ENCODE measurements at regions not wholly inside any gene's neighbourhood (a gene's known extent, or its start where the extent isn't known, plus 50 kb on each side); places are given as distances from the start of the nearest gene placed in this dataset.
"Not testable (repeated sequence)": the region's sequence is repeated elsewhere in the genome, so short reads cannot be mapped to it uniquely, and the experiment has no call there.

DNA sequence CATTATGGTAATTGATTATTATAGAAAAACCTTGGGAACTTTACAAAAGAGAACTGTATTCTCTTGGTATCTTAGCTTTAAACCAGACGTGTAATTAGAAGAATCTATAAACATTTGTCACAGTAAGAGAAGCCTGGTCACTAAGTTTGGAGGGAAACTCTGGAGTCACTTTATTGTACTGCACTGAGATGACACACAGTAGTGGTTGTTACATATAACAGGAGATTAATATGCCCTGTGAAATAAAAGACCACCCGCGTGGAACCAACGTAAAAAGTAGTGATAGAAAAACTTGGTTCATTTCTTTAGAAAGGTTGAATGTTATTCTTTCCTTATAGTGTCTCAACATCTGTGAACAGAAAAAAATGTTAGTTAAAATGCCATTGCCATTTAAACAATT lies 416.1 kb downstream of the MDFIC start:
- Histone ChIP-seq H3K9me3 (ENCODE audit: low read length) (no peaks in the 10 kb centered on the region), H3K36me3 (ENCODE audit: insufficient read depth, low read length) (no peaks in the 10 kb centered on the region), H3K9ac (ENCODE audit: low read length) (no peak overlapping the region), H3K27me3 (ENCODE audit: control insufficient read depth in 1 of 2, insufficient read depth in 2 of 2, low read length in 2 of 2) (no peaks in the 10 kb centered on the region), H3K4me1 (ENCODE audit: insufficient read depth, low read length) (no peaks in the 10 kb centered on the region), H3K4me3 (ENCODE audit: low read depth in 1 of 2, low read length in 2 of 2) (no peak overlapping the region), H3K27ac (ENCODE audit: low read depth, low read length) (no peak overlapping the region)

GRCh38 chr7:115332691-115333090 lies 410.8 kb downstream of the MDFIC start:
- Histone ChIP-seq H3K4me1 (ENCODE audit: insufficient read depth, low read length) (no peaks in the 10 kb centered on the region), H3K4me3 (ENCODE audit: low read depth in 1 of 2, low read length in 2 of 2) (no peak overlapping the region), H3K9ac (ENCODE audit: low read length) (no peak overlapping the region), H3K27ac (ENCODE audit: low read depth, low read length) (no peak overlapping the region), H3K9me3 (ENCODE audit: low read length) (no peaks in the 10 kb centered on the region), H3K36me3 (ENCODE audit: insufficient read depth, low read length) (no peaks in the 10 kb centered on the region), H3K27me3 (ENCODE audit: control insufficient read depth in 1 of 2, insufficient read depth in 2 of 2, low read length in 2 of 2) (no peaks in the 10 kb centered on the region)

DNA sequence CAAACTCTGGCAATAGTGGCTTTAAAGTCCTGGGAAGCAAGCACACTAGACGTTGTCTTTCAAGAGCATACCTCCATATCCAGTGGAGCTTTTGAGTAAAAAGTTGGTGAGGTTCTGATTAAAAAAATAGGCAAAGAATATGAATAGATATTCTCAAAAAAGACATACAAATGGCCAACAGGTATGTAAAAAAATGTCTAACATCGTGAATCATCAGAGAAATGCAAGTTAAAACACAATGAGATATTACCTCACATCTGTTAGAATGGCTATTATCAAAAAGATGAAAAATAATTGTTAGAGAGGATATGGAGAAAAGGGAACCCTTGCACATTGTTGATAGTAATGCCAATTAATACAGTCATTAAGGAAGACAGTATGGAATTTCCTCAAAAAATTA lies 407.1 kb downstream of the MDFIC start:
- Histone ChIP-seq H3K4me3 (ENCODE audit: low read depth in 1 of 2, low read length in 2 of 2) (no peak overlapping the region), H3K36me3 (ENCODE audit: insufficient read depth, low read length) (no peaks in the 10 kb centered on the region), H3K9ac (ENCODE audit: low read length) (no peak overlapping the region), H3K27ac (ENCODE audit: low read depth, low read length) (no peak overlapping the region), H3K27me3 (ENCODE audit: control insufficient read depth in 1 of 2, insufficient read depth in 2 of 2, low read length in 2 of 2) (no peaks in the 10 kb centered on the region), H3K4me1 (ENCODE audit: insufficient read depth, low read length) (no peaks in the 10 kb centered on the region), H3K9me3 (ENCODE audit: low read length) (no peaks in the 10 kb centered on the region)

DNA sequence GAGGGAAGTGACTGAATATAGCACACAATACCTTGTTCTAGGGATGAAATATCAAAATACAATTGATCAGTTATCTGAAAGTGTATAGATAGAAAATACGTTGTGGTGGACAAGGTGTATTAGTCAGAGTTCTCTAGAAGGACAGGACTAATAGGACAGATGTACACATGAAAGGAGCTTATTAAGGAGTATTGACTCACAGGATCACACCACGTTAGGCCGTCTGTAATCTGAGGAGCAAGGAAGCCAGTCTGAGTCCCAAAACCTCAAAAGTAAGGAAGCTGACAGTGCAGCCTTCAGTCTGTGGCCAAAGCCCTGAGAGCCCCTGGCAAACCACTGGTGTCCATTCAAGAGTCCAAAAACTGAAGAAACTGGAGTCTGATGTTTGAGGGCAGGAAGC lies 406.1 kb downstream of the MDFIC start:
- Histone ChIP-seq H3K4me3 (ENCODE audit: low read depth in 1 of 2, low read length in 2 of 2) (no peak overlapping the region), H3K4me1 (ENCODE audit: insufficient read depth, low read length) (no peaks in the 10 kb centered on the region), H3K27ac (ENCODE audit: low read depth, low read length) (no peak overlapping the region), H3K36me3 (ENCODE audit: insufficient read depth, low read length) (no peaks in the 10 kb centered on the region), H3K9me3 (ENCODE audit: low read length) (no peaks in the 10 kb centered on the region), H3K9ac (ENCODE audit: low read length) (no peak overlapping the region), H3K27me3 (ENCODE audit: control insufficient read depth in 1 of 2, insufficient read depth in 2 of 2, low read length in 2 of 2) (no peaks in the 10 kb centered on the region)

DNA sequence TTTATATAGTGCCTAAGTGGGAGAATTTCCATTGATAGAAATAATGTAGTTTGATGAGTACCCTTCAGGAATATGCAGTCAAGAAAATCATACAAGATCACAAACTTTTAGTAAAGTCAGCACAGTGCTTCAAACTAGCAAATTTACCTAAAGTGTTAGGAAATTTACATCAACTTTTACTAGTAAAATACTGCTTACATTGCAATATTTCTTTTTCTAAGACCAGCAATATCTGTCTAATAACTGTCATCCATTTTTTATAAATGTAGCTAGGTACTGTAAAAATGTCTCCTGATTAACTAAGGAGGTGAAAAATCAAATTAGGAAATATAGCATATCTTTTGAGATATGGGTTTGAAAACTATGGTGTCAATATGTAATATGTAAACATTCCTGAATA lies 405.4 kb downstream of the MDFIC start:
- no peaks in the 10 kb centered on the region for H3K27me3 ChIP-seq (ENCODE audit: control insufficient read depth in 1 of 2, insufficient read depth in 2 of 2, low read length in 2 of 2)
- no peak overlapping the region for H3K4me3 ChIP-seq (ENCODE audit: low read depth in 1 of 2, low read length in 2 of 2)
- H3K9me3 ChIP-seq (ENCODE audit: low read length) = no peaks in the 10 kb centered on the region
- no peak overlapping the region for H3K27ac ChIP-seq (ENCODE audit: low read depth, low read length)
- no peaks in the 10 kb centered on the region for H3K36me3 ChIP-seq (ENCODE audit: insufficient read depth, low read length)
- H3K9ac ChIP-seq (ENCODE audit: low read length) = no peak overlapping the region
- H3K4me1 ChIP-seq (ENCODE audit: insufficient read depth, low read length) = no peaks in the 10 kb centered on the region

DNA sequence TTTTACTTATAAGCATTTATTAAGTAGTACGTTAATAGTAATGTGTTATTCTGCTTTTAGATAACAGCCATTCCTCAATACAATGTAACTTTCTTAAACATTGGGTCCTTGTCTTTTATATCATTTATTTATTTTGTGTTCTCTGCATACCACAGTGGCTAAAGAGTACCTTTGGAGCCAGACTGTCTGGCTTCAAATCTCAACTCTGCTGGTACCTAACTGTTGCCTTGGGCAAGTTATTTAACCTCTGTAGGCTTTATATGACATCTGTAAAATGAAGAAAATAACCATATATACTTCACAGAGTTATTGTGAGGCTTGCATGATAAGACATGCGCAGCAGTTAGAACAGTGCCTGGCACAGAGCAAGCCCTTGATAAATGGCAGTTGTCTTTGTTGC lies 397.6 kb downstream of the MDFIC start:
- H3K27ac ChIP-seq (ENCODE audit: low read depth, low read length) = no peak overlapping the region
- H3K27me3 ChIP-seq (ENCODE audit: control insufficient read depth in 1 of 2, insufficient read depth in 2 of 2, low read length in 2 of 2) = no peaks in the 10 kb centered on the region
- no peaks in the 10 kb centered on the region for H3K9me3 ChIP-seq (ENCODE audit: low read length)
- no peaks in the 10 kb centered on the region for H3K4me1 ChIP-seq (ENCODE audit: insufficient read depth, low read length)
- no peak overlapping the region for H3K9ac ChIP-seq (ENCODE audit: low read length)
- no peaks in the 10 kb centered on the region for H3K36me3 ChIP-seq (ENCODE audit: insufficient read depth, low read length)
- H3K4me3 ChIP-seq (ENCODE audit: low read depth in 1 of 2, low read length in 2 of 2) = no peak overlapping the region

DNA sequence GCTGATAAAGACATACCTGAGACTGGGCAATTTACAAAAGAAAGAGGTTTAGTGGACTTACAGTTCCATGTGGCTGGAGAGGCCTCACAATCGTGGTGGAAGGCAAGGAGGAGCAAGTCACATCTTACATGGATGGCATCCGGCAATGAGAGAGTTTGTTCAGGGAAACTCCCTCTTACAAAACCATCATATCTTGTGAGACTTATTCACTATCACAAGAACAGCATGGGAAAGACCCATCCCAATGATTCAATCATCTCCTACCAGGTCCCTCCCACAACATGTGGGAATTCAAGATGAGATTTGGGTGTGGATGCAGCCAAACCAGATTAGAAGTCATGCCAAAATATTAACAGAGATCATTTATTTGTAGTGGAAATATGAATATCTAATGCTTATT lies 388.4 kb downstream of the MDFIC start:
- not testable (repeated sequence) for H3K9me3 ChIP-seq (ENCODE audit: low read length); H3K4me1 ChIP-seq (ENCODE audit: insufficient read depth, low read length); H3K27me3 ChIP-seq (ENCODE audit: control insufficient read depth in 1 of 2, insufficient read depth in 2 of 2, low read length in 2 of 2); H3K9ac ChIP-seq (ENCODE audit: low read length); H3K4me3 ChIP-seq (ENCODE audit: low read depth in 1 of 2, low read length in 2 of 2); H3K27ac ChIP-seq (ENCODE audit: low read depth, low read length); H3K36me3 ChIP-seq (ENCODE audit: insufficient read depth, low read length)

- Histone ChIP-seq H3K27ac (ENCODE audit: low read depth, low read length) (no peak overlapping the region), H3K9ac (ENCODE audit: low read length) (no peak overlapping the region), H3K4me1 (ENCODE audit: insufficient read depth, low read length) (no peaks in the 10 kb centered on the region), H3K36me3 (ENCODE audit: insufficient read depth, low read length) (no peaks in the 10 kb centered on the region), H3K27me3 (ENCODE audit: control insufficient read depth in 1 of 2, insufficient read depth in 2 of 2, low read length in 2 of 2) (no peaks in the 10 kb centered on the region), H3K4me3 (ENCODE audit: low read depth in 1 of 2, low read length in 2 of 2) (no peak overlapping the region), H3K9me3 (ENCODE audit: low read length) (no peaks in the 10 kb centered on the region)
Observed at GRCh38 chr7:115306586-115306985, 384.7 kb downstream of the MDFIC start.

GRCh38 chr7:115300231-115300870 lies 378.5 kb downstream of the MDFIC start:
- Histone ChIP-seq H3K9ac (ENCODE audit: low read length) (no peak overlapping the region), H3K27ac (ENCODE audit: low read depth, low read length) (no peak overlapping the region), H3K9me3 (ENCODE audit: low read length) (no peaks in the 10 kb centered on the region)

GRCh38 chr7:115299397-115300037 lies 377.6 kb downstream of the MDFIC start:
- Histone ChIP-seq H3K36me3 (ENCODE audit: insufficient read depth, low read length) (no peaks in the 10 kb centered on the region), H3K27ac (ENCODE audit: low read depth, low read length) (no peak overlapping the region), H3K9ac (ENCODE audit: low read length) (no peak overlapping the region), H3K4me3 (ENCODE audit: low read depth in 1 of 2, low read length in 2 of 2) (no peak overlapping the region), H3K4me1 (ENCODE audit: insufficient read depth, low read length) (no peaks in the 10 kb centered on the region), H3K9me3 (ENCODE audit: low read length) (no peaks in the 10 kb centered on the region), H3K27me3 (ENCODE audit: control insufficient read depth in 1 of 2, insufficient read depth in 2 of 2, low read length in 2 of 2) (no peaks in the 10 kb centered on the region)

More at GRCh38 chr7:115300231-115300870, 378.5 kb downstream of the MDFIC start:
- Histone ChIP-seq H3K4me3 (ENCODE audit: low read depth in 1 of 2, low read length in 2 of 2) (no peak overlapping the region), H3K4me1 (ENCODE audit: insufficient read depth, low read length) (no peaks in the 10 kb centered on the region), H3K27me3 (ENCODE audit: control insufficient read depth in 1 of 2, insufficient read depth in 2 of 2, low read length in 2 of 2) (no peaks in the 10 kb centered on the region), H3K36me3 (ENCODE audit: insufficient read depth, low read length) (no peaks in the 10 kb centered on the region)

DNA sequence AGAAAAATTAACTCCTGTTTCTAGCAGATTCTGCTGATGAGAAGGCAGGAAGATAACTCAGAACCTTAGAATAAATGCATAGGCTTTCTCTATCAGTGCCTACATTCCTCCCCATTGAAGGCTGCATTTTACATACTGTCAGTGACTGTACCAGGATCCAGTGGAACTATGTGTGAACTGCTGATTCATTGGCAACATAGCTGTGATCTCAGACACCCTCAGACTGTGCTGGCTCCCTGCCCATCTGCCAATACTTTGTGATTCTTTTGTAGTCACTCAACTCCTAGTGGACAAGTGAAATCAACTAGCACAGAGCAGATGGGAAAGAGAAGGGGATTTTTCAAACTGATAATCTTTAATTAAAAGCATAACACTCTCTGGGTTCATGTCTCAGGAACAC lies 375.8 kb downstream of the MDFIC start:
- Histone ChIP-seq H3K4me3 (ENCODE audit: low read depth in 1 of 2, low read length in 2 of 2) (no peak overlapping the region), H3K9ac (ENCODE audit: low read length) (no peak overlapping the region), H3K4me1 (ENCODE audit: insufficient read depth, low read length) (no peaks in the 10 kb centered on the region), H3K9me3 (ENCODE audit: low read length) (no peaks in the 10 kb centered on the region), H3K36me3 (ENCODE audit: insufficient read depth, low read length) (no peaks in the 10 kb centered on the region), H3K27me3 (ENCODE audit: control insufficient read depth in 1 of 2, insufficient read depth in 2 of 2, low read length in 2 of 2) (no peaks in the 10 kb centered on the region), H3K27ac (ENCODE audit: low read depth, low read length) (no peak overlapping the region)

- H3K4me3 ChIP-seq (ENCODE audit: low read depth in 1 of 2, low read length in 2 of 2) = no peak overlapping the region
- no peaks in the 10 kb centered on the region for H3K9me3 ChIP-seq (ENCODE audit: low read length)
- no peaks in the 10 kb centered on the region for H3K4me1 ChIP-seq (ENCODE audit: insufficient read depth, low read length)
- no peaks in the 10 kb centered on the region for H3K27me3 ChIP-seq (ENCODE audit: control insufficient read depth in 1 of 2, insufficient read depth in 2 of 2, low read length in 2 of 2)
- H3K9ac ChIP-seq (ENCODE audit: low read length) = no peak overlapping the region
- no peaks in the 10 kb centered on the region for H3K36me3 ChIP-seq (ENCODE audit: insufficient read depth, low read length)
- no peak overlapping the region for H3K27ac ChIP-seq (ENCODE audit: low read depth, low read length)
Observed at GRCh38 chr7:115293628-115294240, 371.8 kb downstream of the MDFIC start.
